NCI-H2107 (cell line): ENCODE measurements at regions not wholly inside any gene's neighbourhood (a gene's known extent, or its start where the extent isn't known, plus 50 kb on each side); places are given as distances from the start of the nearest gene placed in this dataset.
"Not testable (repeated sequence)": the region's sequence is repeated elsewhere in the genome, so short reads cannot be mapped to it uniquely, and the experiment has no call there.

Experiments used
- DNase-seq: peaks from one replicate; lab custom pipeline; 2025; lab: John Stamatoyannopoulos, UW

DNA sequence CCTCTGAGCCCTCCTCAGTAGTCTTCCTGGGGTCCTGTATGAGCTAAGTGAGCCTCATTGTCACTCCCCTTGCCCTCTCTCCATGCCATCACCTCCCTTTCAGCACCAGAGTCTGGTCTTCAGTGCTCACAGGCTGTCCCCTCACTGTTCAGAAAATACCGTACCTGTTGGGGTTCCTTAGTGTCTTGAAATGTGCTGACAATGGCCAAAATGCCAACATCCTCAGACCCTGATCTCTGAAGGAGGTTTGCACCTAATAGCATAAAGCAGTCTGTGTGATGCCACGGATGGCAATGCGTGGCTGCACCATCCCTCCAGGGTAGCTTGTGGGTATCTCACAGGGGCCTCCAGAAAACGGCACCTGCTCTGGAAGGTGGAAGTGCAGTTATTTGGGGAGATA is 301.0 kb upstream of the TLE3 start:
- DNase-seq: no peak

DNA sequence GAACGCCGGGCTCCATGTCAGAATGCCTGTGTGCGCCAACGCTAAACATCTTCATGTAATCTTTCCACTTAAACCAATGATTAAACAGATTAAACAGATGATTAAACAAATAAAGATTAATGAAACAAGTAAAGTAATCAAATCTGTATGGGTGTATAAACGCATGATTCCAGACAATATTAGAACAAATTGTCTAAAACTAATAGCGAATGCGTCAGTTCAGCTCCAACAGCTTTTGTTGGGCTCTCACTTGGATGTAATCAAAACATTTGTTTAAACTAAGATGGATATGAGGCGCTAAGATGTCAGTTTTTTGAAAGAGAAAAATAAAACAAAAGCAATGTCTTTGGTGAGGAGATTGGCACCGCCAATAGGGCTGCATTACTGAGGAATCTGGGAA is 299.1 kb upstream of the TLE3 start:
- no peak for DNase-seq

DNA sequence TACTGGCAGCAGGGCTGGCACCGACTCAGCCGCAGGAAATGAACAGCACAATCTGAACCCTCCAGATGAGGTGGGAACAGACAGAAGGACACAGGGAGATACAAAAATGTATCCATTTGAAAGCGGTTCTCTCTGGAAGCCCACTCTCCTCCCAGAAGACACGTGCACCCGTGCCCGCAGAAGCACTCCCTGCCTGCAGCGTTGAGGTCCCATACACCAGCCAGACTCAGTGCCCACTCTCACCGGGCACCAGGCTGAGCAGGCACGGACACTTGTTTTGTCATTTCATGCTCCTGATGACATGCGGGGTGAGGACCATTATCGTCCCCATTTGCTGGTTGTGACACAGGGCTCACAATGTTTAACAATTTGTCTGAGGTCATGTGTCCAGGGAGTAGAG is 297.4 kb upstream of the TLE3 start:
- DNase-seq: no peak

DNA sequence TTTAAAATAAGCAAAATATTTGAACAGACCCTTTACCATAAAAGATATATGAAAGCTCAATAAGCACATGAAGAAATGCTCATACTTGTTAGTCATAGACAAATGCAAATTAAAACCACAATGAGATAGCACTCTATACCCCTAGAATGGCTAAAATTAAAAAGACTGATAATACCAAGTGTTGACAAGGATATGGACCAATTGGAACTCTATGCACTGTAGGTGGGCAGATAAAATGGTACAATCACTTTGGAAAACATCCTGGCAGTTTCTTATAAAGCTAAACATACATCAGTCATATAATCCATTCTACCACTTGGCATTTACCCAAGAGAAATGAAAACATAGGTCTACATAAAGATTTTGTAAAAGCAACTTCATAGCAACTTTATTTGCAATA is 293.0 kb upstream of the TLE3 start:
- no peak for DNase-seq

DNA sequence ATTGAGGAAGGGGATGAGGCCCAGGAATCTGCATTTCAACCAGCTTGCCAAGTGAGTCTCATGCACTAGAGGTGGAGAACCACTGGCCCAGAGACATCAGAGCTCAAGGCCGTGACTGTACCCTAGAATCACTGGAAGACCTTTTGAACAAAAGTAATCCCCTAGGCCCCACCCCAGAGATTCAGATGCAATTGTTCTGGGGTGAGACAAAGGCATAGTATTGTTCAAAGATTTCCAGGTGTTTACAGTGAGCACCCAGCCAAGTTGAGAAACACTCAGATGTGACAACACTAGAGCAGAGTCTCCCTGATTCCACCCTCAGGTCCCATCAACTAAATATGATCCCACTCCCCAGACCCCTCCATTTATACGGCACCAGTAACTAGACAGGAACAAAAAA is 290.3 kb upstream of the TLE3 start:
- DNase-seq: no peak

DNA sequence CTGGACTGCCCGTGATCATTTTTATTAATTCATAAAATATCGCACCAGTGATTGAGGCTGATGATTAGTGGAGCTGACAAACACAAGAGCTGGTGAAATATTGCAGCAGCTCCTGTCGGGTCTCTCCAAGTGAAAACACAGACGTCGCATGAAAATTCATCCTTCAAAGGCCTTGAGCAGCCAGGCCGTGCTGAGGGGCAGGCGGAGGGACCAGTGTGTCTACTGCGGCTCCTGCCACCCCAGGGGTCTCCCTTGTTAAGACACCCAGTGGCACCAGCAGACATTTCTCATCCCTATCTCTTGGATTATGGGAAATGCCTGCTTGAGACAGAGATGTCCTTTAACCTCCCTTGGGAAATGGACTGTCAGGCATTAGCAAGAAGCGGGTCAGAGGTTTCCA is 289.4 kb upstream of the TLE3 start:
- DNase-seq: no peak

DNA sequence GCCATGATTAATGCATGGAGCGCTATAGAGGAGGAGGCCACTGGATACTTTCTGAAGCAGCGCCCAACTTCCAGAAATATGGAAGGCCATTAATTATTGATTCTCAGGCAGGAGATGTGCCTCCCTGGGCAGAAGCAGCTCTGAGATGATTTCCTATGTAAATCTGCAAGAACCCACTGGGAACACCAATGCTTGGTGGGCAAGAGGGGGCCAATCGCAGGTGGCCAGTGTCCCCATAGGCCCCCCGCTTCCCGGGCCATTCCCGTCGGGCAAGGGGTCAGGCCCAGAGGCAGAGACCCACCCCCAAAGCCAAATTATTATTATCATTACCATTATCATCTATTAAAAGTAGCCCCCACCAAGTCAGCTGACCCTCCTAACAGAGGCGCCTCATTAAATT is 288.0 kb upstream of the TLE3 start:
- no peak for DNase-seq

DNA sequence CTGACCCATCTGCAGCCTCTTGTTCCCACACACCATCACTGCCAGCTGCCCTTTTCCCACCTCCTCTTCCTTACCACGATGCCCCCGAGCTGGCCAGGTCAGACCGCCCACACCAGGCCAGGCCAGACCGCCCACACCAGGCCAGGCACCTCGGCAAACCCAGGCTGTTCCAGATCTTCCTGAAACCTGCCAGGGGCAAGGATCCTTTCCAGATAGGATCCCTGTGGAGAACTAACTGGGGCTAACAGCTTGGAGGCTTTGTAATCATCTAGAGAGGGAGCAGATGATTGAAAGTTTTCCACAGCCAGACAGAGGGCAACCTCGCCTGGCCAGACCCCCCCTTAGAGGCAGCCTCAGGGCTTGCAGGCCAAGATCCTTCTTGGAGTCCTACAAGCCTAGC is 287.3 kb upstream of the TLE3 start:
- no peak for DNase-seq

DNA sequence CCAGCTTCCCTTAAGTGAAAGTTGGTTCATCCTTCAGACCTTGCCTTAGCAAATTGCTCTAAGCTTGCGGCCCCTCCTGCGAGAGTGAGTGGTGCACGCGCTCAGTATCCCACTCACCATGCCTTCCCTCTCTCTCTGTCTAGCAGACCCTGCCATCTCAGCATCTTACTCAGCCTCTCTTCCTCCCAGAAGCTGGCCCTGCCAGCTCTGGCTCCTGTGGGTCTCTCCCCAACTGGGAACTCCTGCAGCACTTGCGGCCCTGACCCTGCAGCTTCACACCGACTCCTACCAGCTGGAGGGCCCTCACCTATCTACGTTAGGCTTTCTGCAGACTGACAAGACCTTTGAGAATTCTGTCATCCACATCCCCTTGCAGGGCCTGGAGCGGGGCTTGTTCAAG is 286.1 kb upstream of the TLE3 start:
- DNase-seq: no peak

DNA sequence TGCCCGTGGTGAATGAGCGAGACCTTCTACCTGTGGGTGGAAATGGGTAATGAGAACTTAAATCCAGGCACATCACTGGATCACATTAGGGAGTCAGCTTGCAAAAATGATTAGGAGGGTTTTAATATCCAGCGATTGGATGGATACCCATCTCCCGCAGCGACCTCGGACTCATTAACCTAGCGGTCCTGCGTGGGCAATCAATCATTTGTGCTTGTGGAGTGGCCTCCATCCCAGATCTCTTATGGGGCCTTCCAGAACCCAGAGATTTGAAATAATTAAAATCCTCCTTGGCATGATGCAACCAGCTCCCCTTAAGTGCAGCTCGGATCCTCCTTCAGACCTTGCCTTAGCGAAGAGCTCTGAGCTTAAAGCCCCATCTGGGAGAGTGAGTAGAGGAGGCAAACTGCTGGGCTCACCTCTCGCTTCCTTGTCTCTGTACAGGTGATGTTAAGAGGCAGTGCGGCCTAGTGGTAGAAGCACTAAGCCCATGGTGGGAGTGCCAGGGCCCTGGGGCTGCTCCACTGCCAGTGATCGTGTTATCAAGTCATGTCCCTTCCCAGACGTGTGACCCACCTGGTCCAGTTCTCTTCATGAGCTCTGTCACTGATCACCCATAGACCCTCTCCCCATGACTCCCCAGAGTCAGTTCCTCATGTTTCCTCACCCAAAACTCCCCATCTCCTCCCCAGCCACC is 285.2 kb upstream of the TLE3 start:
- DNase-seq: no peak

DNA sequence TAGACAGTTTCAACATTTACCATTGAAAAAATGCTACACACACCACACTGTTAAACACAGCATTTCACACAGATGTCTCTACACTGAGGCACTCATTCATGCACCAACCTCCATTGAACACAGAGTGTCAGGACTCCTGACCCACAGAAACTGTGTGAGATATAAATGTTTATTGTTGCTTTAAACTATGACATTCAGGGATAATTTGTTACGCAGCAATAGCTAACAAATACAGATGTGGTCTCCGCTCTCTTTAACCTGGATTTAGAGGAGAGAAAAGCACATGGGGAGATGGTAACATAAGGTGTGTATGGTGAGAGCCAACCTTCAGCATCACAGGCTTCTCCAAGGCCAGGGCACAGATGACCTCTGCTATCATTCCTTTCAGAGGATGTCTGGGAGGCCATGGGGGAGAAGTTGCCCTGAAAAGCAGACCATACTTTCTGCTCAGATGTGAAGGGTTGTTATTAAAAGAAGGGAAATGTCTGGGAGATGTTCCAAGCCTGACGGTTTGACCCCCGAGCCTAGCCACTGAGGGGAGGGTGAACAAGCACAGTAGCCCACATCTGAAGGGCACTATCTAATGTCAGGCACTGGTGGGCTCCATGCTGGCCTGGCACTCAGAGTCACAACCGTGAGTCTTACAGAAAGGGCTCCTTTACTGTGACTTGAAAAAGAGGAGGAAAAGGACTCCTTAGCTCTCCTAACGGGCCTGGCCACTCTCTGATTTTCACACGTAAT is 284.5 kb upstream of the TLE3 start:
- no peak for DNase-seq

DNA sequence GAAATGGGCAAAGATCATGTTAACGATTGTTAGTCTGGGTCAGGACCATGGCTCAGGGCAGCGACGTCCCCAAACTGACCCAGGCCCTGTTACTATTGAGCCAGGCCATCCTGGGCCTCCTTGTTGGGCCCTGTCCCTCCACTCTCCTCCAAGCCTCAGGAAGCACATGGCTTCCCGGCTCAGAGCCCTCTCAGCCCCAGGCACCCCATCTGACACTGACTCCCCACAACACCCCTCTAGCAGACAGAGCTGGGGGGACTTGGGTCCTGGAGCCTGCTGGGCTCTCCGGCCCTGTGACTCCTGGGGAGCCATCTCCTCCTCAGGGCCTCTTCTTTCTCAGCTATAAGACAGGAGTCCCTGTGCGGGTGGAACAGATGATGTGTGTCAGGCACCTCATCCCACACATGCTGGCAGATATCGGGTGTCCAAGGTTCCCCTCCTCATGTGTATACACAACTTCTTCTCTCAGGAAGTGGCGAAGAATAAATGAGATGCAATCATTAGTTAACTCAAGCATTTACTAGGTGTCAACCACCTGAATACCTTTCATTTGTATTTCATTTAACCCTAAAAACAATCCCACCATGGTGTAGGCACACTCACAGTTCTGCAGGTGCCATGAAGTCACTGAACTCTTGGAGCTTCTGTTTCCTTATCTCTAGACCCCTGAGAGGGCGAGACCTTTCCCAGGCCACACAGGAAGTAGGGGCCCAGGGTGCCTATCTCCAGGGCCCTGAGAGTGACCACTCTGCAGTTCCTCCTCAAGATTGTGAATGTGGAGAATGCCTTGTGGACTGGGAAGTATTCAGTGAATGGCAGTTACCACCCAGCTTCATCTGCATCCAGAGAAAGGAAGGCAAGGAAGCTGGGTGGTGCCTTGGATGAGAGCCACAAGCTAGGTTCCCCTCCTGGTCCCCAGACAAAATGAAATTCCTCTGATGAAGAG is 282.5 kb upstream of the TLE3 start:
- no peak for DNase-seq

DNA sequence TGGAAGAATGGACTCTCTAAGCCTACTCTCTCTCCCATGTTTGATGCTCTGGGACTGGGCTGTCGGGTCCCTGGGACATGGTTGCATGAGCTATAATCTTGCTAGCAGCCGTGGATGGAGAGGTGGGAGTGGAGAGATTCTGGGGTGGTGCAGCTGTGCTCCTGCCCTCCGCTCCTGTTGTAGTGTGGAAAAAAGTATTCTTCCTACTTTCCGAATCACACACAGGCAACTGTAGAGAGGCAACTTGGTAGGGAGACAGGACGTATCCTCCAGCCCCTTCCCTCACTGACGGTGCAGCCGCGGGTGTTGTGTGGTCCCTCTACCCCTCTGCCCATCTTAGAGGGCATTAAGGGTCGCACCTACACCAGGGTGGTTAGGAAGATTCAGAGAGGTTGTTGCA is 281.4 kb upstream of the TLE3 start:
- no peak for DNase-seq

DNA sequence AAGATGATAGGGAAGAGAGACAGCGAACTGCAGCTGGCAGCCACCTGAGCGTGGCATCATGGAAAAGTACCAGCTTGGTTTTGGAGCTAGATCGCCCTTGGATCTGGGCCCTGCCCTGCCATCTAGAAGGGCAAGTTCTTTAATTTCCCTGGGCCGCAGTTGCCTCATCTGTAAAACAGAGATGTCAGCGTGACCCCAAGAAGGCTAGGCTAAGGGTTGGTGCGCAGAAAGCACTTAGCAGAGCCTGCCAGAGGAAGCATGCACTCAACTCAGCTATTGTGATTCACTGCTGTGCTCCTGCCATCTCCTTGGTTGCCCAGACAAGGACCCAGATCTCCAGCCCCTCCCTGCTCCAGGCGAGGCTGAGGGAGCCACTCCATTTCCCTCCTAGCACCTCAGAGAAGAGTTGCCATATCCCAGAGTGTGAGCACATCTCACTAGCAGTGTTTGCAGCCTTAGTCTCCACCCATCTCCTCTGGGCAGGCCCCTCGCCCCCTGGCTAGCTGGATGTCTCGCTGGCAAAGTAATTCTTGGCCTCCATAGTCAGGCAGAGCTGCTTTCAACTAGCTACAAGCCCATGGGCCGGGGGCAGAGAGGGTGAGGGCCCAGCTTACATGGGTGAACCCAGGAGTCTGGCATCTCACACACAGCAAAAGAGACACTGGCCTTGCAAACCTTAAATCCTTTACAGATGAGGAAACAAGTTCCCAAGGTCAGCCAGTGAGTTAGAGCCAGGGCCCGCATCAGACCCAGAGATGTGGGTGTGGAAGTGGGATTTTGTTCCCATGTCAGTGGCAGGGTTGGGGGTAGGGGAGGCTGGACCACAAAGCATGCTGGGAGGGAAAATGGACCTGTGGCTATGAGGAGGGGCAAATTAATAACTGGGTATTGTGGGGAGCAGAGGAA is 280.7 kb upstream of the TLE3 start:
- no peak for DNase-seq

DNA sequence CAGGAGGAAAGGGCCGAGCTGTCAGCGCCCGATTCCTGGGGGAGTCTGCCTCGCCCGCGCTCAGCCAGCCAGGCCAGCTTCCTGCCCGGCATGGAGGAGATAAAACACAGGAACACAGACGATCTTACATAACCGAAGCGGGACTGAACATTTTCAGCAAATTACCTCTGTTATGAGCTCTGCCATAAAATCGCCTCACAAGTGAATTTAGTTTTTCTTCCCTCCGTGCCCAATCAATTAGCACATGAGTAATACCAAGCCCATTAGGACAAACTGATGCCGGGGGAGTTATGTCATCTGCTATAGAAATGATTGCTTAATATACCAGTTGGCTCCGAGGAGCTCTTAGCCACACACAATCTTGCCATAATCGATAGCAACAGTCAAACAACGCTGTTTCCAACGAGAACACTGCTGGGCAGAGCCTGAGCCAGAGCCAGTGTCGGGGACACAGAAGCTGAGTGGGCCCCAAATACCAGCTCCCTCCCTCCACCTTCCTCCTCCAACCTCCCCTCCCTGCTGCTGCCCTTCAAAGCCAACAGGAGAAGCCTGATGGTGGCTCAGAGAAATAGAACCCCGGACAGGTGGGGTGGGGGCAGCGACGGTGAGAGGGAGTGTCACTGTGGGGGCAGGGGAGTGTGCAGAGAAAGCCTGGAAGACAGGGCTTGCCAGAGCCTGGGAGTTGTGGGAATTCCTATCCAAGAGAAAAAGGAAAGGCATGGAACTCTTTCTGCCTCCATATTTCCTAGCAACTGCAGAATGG is 279.4 kb upstream of the TLE3 start:
- DNase-seq: no peak

DNA sequence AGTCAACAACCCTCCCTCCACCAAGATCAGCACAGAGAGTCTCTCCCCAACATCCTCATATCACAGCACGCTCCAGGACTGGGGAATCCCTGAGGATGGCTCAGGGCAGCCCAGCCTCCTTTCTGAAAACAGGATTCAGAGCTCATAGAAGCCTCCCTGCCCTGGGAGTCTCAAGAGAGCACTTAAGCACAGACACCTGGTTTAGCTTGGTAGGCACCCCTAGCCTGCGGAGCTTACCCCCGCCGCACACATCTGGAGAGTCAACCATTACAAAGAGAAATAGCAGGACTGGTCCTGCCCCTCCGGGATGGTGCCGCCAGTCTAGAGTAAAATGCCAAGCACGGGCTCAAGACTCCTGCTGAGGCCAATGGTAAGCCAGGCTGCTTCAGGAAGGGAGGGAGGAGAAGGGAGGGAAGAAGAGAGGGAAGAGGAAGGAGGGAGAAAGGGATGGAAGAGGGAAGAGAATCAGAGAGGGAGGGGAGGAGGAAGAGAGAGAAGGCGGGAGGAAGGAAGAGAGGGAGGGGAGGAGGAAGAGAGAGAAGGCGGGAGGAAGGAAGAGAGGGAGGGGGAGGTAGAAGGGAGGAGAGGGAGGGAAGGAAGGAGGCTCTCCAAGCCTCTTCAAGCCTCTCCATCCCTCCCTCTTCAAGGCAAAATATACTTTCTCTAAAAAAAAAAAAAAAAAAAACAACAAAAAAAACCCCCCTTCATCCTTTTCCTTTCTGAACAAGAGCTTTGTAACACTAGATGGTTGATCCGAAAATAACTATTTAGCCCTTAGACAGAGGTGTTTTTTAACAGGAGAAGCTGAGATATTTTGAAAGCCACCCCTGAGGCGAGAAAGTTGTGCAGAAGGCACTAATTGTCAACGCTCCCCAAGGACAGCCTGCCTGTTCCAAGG is 278.6 kb upstream of the TLE3 start:
- DNase-seq: no peak

DNA sequence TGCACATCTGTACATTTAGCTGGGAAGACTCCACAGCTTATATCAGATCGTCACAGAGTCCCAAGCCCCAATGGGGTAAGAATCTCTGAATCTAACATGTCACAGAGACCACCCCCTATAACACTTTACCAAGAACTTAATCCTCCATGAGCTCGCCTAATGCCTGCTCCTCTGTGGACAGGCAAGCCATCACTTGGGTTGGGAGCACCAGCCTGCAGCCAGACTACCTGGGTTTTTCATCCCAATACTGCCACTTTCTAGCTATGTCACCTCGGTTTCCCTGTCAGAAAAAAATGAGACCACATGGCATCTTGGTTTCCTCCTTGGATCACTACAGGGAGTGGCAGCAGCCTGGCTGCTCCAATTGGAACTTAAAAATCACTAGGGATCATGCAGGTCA is 277.9 kb upstream of the TLE3 start:
- no peak for DNase-seq

DNA sequence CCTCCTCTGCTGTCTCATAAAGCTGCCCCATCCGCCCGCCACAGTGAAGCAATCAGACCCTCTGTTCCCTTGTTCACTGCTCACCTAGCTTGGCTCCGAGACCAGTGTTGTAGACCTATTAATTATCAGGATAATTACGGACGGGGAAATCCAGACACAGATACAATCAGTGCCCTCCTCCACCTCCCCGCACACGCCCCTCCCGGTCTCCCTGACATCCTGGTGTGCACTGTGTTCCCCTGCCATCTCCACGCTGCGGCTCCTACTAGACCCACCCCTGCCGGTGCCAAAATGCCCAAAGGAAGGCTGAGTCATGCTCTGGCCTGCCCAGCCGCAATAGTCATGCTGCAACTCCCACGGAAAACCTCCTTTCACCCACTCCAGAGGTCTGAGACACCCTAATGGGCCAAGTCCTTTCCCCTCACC is 277.3 kb upstream of the TLE3 start:
- DNase-seq: no peak

DNA sequence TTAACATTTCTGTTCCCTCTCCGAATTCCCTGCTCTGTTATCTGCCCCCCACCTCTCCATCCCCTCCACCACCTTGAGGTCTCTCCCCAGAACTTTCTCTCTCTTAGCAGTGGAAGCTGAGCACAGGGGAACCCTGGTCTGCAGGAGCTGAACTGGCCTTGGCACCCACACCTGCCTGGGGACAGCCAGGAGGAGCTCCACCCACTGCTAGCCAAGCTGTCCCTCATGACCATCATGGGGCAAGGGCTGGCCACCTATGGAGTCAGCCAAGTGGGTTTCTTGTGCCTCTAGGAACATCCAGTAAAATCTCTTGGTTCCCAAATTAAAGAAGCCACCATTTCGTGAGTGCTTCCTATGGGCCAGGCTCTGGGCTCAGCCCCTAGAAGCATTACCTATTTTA is 276.4 kb upstream of the TLE3 start:
- DNase-seq: no peak

DNA sequence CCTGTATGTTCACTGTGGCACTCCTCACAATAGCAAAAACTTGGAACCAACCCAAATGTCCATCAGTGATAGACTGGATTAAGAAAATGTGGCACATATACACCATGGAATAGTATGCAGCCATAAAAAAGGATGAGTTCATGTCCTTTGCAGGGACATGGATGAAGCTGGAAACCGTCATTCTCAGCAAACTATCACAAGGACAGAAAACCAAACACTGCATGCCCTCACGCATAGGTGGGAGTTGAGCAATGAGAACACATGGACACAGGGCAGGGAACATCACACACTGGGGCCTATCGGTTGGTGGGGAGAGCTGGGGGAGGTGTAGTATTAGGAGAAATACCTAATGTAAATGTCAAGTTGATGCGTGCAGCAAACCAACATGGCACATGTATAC is 275.7 kb upstream of the TLE3 start:
- not testable (repeated sequence) for DNase-seq
